HEK293 (cell line): ENCODE measurements at regions not wholly inside any gene's neighbourhood (a gene's known extent, or its start where the extent isn't known, plus 50 kb on each side); places are given as distances from the start of the nearest gene placed in this dataset.

Experiments
- CTCF ChIA-PET: fragments of 350-600 bp; formaldehyde crosslinking; extraction: SDS; loops from one replicate; lab custom pipeline; 2021; ENCODE audit warnings: antibody characterized with exemption; lab: Yijun Ruan, JAX
- POLR2A ChIA-PET: fragments of 300-600 bp; formaldehyde crosslinking; extraction: SDS; loops from one replicate; lab custom pipeline; 2020; ENCODE audit warnings: antibody characterized with exemption, inconsistent platforms; lab: Yijun Ruan, JAX
- H3K27ac ChIP-seq: fragments of 200-500 bp; sonication (Bioruptor generic); 2 replicates; pipeline ENCODE4 v1.5.1; 2014; ENCODE audit warnings: low read depth, low read length, control low read depth, inconsistent platforms; ENCODE audit errors: extremely low read depth
- H3K36me3 ChIP-seq, 2 experiments: fragments of 200-500 bp in 1 of 2; sonication (Bioruptor generic) in 1 of 2; 1 replicate in 1 of 2; 2 replicates in 1 of 2; pipeline ENCODE4 v1.5.1; 2014 to 2017; ENCODE audit warnings: inconsistent platforms in 2 of 2, low read length in 2 of 2; ENCODE audit not compliant: control insufficient read depth in 2 of 2, insufficient read depth in 1 of 2
- H3K4me1 ChIP-seq: fragments of 200-500 bp; sonication (Bioruptor generic); 2 replicates; pipeline ENCODE4 v1.5.1; 2014; ENCODE audit warnings: mild to moderate bottlenecking, low read length, inconsistent platforms; ENCODE audit not compliant: control insufficient read depth, insufficient read depth
- H3K4me3 ChIP-seq: 2 replicates; pipeline ENCODE4 v1.5.1; 2011; ENCODE audit warnings: low read depth, mild to moderate bottlenecking, control low read depth, low read length, moderate library complexity
- H3K9me3 ChIP-seq: fragments of 200-500 bp; sonication (Bioruptor generic); 2 replicates; pipeline ENCODE4 v1.5.1; 2014; ENCODE audit warnings: low read depth, low read length, inconsistent platforms; ENCODE audit not compliant: control insufficient read depth, insufficient read depth
- BCL11B ChIP-seq: fragments of 450-650 bp; formaldehyde crosslinking; IDR thresholded peaks from 2 replicates; pipeline ENCODE4 v1.5.1; 2016; ENCODE audit warnings: low read depth, missing biosample characterization, missing genetic modification characterization
- HOXC10 ChIP-seq: sonication (generic); formaldehyde crosslinking; IDR thresholded peaks from 2 replicates; pipeline ENCODE4 v1.8.1; 2023; ENCODE audit warnings: mild to moderate bottlenecking, missing genetic modification reagents
- KLF1 ChIP-seq: fragments of 450-650 bp; formaldehyde crosslinking; IDR thresholded peaks from 2 replicates; pipeline ENCODE4 v1.5.1; 2016; ENCODE audit warnings: missing biosample characterization, missing genetic modification characterization
- KLF10 ChIP-seq: fragments of 450-650 bp; IDR thresholded peaks from 2 replicates; pipeline ENCODE4 v1.5.1; 2018; ENCODE audit warnings: missing biosample characterization, mild to moderate bottlenecking, missing genetic modification characterization
- MEIS1 ChIP-seq: sonication (generic); formaldehyde crosslinking; IDR thresholded peaks from 2 replicates; pipeline ENCODE4 v1.8.1; 2022; ENCODE audit warnings: missing genetic modification reagents, mild to moderate bottlenecking, borderline replicate concordance
- PRDM1 ChIP-seq: fragments of 450-650 bp; formaldehyde crosslinking; IDR thresholded peaks from 2 replicates; pipeline ENCODE4; 2016; ENCODE audit warnings: missing biosample characterization, missing genetic modification characterization
- SCRT1 ChIP-seq: fragments of 450-650 bp; formaldehyde crosslinking; IDR thresholded peaks from 2 replicates; pipeline ENCODE4 v1.5.1; 2016; ENCODE audit warnings: missing biosample characterization, missing genetic modification characterization, borderline replicate concordance
- SP7 ChIP-seq: fragments of 450-650 bp; formaldehyde crosslinking; IDR thresholded peaks from 2 replicates; pipeline ENCODE4 v1.5.1; 2016; ENCODE audit warnings: missing biosample characterization, missing genetic modification characterization
- TRIM28 ChIP-seq: IDR thresholded peaks from 2 replicates; pipeline ENCODE4 v1.6.1; 2011; ENCODE audit warnings: low read length, control low read depth, borderline replicate concordance
- ZBTB1 ChIP-seq: fragments of 450-650 bp; formaldehyde crosslinking; IDR thresholded peaks from 2 replicates; pipeline ENCODE4 v1.5.1; 2016; ENCODE audit warnings: missing biosample characterization, missing genetic modification characterization
- ZBTB17 ChIP-seq: fragments of 450-650 bp; formaldehyde crosslinking; IDR thresholded peaks from 2 replicates; pipeline ENCODE4 v1.5.1; 2016; ENCODE audit warnings: missing biosample characterization, missing genetic modification characterization
- ZBTB8A ChIP-seq: fragments of 450-650 bp; formaldehyde crosslinking; IDR thresholded peaks from 2 replicates; pipeline ENCODE4 v1.5.1; 2016; ENCODE audit warnings: missing biosample characterization, missing genetic modification characterization
- ZFP69B ChIP-seq: fragments of 450-650 bp; formaldehyde crosslinking; IDR thresholded peaks from 2 replicates; pipeline ENCODE4 v1.5.1; 2016; ENCODE audit warnings: missing biosample characterization, missing genetic modification characterization
- ZNF155 ChIP-seq: fragments of 450-650 bp; formaldehyde crosslinking; IDR thresholded peaks from 2 replicates; pipeline ENCODE4 v1.5.1; 2016; ENCODE audit warnings: missing biosample characterization, missing genetic modification characterization
- ZNF214 ChIP-seq: fragments of 450-650 bp; formaldehyde crosslinking; IDR thresholded peaks from 2 replicates; pipeline ENCODE4 v1.5.1; 2017; ENCODE audit warnings: missing biosample characterization, mild to moderate bottlenecking, missing genetic modification characterization, borderline replicate concordance
- ZNF221 ChIP-seq: fragments of 450-650 bp; formaldehyde crosslinking; IDR thresholded peaks from 2 replicates; pipeline ENCODE4 v1.5.1; 2017; ENCODE audit warnings: missing biosample characterization, missing genetic modification characterization, borderline replicate concordance
- ZNF292 ChIP-seq: fragments of 450-650 bp; formaldehyde crosslinking; IDR thresholded peaks from 2 replicates; pipeline ENCODE4 v1.5.1; 2016; ENCODE audit warnings: low read depth, missing biosample characterization, missing genetic modification characterization, borderline replicate concordance
- ZNF324 ChIP-seq: fragments of 450-650 bp; formaldehyde crosslinking; IDR thresholded peaks from 2 replicates; pipeline ENCODE4 v1.5.1; 2016; ENCODE audit warnings: missing biosample characterization, missing genetic modification characterization
- ZNF394 ChIP-seq: fragments of 450-650 bp; formaldehyde crosslinking; IDR thresholded peaks from 2 replicates; pipeline ENCODE4 v1.5.1; 2016; ENCODE audit warnings: missing biosample characterization, missing genetic modification characterization, mild to moderate bottlenecking, moderate library complexity, borderline replicate concordance
- ZNF433 ChIP-seq: fragments of 450-650 bp; formaldehyde crosslinking; IDR thresholded peaks from 2 replicates; pipeline ENCODE4 v1.5.1; 2016; ENCODE audit warnings: missing biosample characterization, missing genetic modification characterization, low read depth
- ZNF48 ChIP-seq: fragments of 450-650 bp; formaldehyde crosslinking; IDR thresholded peaks from 2 replicates; pipeline ENCODE4 v1.5.1; 2016; ENCODE audit warnings: missing biosample characterization, missing genetic modification characterization
- ZNF571 ChIP-seq: fragments of 450-650 bp; formaldehyde crosslinking; IDR thresholded peaks from 2 replicates; pipeline ENCODE4 v1.5.0; 2017; ENCODE audit warnings: missing biosample characterization, missing genetic modification characterization
- ZNF585B ChIP-seq: fragments of 450-650 bp; formaldehyde crosslinking; IDR thresholded peaks from 2 replicates; pipeline ENCODE4 v1.5.1; 2016; ENCODE audit warnings: missing biosample characterization, missing genetic modification characterization
- ZNF626 ChIP-seq: fragments of 450-650 bp; sonication (Bioruptor Pico); formaldehyde crosslinking; IDR thresholded peaks from 2 replicates; pipeline ENCODE4 v1.5.1; 2018; ENCODE audit warnings: missing biosample characterization, missing genetic modification characterization, inconsistent platforms
- ZNF670 ChIP-seq: fragments of 450-650 bp; formaldehyde crosslinking; IDR thresholded peaks from 2 replicates; pipeline ENCODE4 v1.5.1; 2016; ENCODE audit warnings: missing biosample characterization, missing genetic modification characterization, low read depth
- ZSCAN23 ChIP-seq: fragments of 450-650 bp; formaldehyde crosslinking; IDR thresholded peaks from 2 replicates; pipeline ENCODE4 v1.5.1; 2016; ENCODE audit warnings: missing biosample characterization, missing genetic modification characterization
- TF ChIP-seq, protein P1 (sequence below): fragments of 450-650 bp; formaldehyde crosslinking; IDR thresholded peaks from 2 replicates; pipeline ENCODE4 v1.5.1; 2016; ENCODE audit warnings: missing biosample characterization, missing genetic modification characterization
- TF ChIP-seq, protein P2 (sequence below): fragments of 450-650 bp; formaldehyde crosslinking; IDR thresholded peaks from 2 replicates; pipeline ENCODE4 v1.5.1; 2016; ENCODE audit warnings: missing biosample characterization, missing genetic modification characterization

DNA sequence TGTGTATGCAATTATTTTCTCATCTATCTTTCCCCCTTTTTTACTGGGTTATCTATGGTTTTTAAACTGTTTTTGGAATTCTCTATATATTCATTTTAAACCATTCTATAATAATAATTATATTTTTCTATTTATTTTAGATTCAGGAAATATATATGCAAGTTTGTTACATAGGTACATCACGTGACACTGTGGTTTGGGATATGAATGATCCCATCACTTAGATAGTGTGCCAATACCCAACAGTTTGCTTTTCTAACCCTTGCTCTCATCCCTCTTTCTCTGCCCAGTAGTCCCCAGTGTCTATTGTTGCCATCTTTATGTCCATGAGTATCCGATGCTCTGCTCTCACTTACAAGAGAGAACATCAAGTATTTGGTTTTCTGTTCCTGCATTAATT is 65.8 kb upstream of the SPHKAP start (continued):
- TF ChIP-seq ZNF394 (tag by site-specific recombination) = no peak
- TF ChIP-seq ZNF155 = no peak
- TF ChIP-seq ZNF585B (tag by site-specific recombination) = no peak
- TF ChIP-seq, protein P1, sequence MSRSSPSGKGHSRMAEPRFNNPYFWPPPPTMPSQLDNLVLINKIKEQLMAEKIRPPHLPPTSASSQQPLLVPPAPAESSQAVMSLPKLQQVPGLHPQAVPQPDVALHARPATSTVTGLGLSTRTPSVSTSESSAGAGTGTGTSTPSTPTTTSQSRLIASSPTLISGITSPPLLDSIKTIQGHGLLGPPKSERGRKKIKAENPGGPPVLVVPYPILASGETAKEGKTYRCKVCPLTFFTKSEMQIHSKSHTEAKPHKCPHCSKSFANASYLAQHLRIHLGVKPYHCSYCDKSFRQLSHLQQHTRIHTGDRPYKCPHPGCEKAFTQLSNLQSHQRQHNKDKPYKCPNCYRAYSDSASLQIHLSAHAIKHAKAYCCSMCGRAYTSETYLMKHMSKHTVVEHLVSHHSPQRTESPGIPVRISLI = no peak

DNA sequence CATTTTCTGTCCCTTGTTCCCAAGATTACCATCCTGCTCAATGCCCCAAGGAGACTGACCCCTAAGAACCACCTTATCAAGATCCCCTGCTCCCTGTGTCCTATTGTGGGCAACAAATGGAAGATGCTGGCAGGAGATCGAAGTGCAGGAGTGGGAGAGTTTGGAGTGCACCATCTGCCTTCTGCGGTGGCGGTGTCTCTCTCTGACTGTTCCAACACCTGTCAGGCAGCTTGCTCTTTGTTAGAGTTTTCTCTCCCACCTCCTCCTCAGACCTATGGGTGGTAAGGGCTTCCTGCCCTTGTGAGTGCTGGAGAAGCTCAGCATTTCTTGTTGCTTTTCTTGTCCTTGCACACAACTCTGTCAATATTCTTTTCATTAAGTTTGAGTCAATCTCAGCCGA is 64.1 kb upstream of the SPHKAP start:
- H3K27ac ChIP-seq = no peak overlapping the region
- POLR2A ChIA-PET = no interaction called here
- no peaks in the 10 kb centered on the region for H3K9me3 ChIP-seq
- CTCF ChIA-PET = interaction anchor here (1.1 kb wide), 1 partner anchor 206 kb away, joined by 5 read pairs; no protein-coding TSS in a partner anchor
- H3K4me3 ChIP-seq = no peak overlapping the region
- no peak for TF ChIP-seq ZNF626
- TF ChIP-seq BCL11B = no peak
- no peak for TF ChIP-seq SCRT1
- no peak for TF ChIP-seq ZNF221
- TF ChIP-seq, protein P2, sequence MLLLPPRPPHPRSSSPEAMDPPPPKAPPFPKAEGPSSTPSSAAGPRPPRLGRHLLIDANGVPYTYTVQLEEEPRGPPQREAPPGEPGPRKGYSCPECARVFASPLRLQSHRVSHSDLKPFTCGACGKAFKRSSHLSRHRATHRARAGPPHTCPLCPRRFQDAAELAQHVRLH = no peak
- TF ChIP-seq ZBTB17 (tag by site-specific recombination) = no peak
- TF ChIP-seq ZNF433 = no peak
- TF ChIP-seq ZNF214 (tag by site-specific recombination) = no peak
- TF ChIP-seq KLF10 (tag by site-specific recombination) = no peak
- no peak for TF ChIP-seq ZFP69B
- no peak for TF ChIP-seq SP7 (tag by site-specific recombination)
- TF ChIP-seq PRDM1 (tag by site-specific recombination) = no peak
- TF ChIP-seq ZBTB1 (tag by site-specific recombination) = no peak
- H3K4me1 ChIP-seq = no peaks in the 10 kb centered on the region
- H3K36me3 ChIP-seq = no peaks in the 10 kb centered on the region

DNA sequence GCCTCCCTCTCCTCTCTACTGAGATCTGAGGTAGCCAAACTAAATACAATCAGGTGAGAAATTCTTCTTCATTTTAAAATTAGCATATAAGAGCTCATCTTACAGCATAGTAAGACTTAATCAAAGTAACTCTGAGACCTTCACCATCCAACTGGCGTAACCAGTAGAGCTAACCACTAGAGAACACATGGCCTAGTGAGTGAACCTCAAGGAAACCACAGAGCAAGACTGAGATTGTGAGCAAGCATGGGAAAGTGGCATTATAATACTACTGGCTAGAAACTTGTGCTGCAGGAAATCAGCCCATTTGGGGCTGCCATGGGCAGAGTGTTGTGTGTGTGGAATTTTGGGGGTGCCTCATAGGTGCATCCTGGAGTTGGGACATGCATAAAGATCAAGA is 61.1 kb upstream of the SPHKAP start:
- Histone ChIP-seq H3K4me1 (no peaks in the 10 kb centered on the region), H3K36me3 (no peaks in the 10 kb centered on the region), H3K27ac (no peak overlapping the region), H3K4me3 (no peak overlapping the region)
- POLR2A ChIA-PET = no interaction called here
- CTCF ChIA-PET = no interaction called here
- TF ChIP-seq ZSCAN23 (no peak), TRIM28 (no peak), HOXC10 (CRISPR knock-in tag) (no peak), ZNF670 (tag by site-specific recombination) (no peak), MEIS1 (CRISPR knock-in tag) (no peak)
- TF ChIP-seq, all 188 proteins: peak for 0
- H3K9me3 ChIP-seq = no peaks in the 10 kb centered on the region

DNA sequence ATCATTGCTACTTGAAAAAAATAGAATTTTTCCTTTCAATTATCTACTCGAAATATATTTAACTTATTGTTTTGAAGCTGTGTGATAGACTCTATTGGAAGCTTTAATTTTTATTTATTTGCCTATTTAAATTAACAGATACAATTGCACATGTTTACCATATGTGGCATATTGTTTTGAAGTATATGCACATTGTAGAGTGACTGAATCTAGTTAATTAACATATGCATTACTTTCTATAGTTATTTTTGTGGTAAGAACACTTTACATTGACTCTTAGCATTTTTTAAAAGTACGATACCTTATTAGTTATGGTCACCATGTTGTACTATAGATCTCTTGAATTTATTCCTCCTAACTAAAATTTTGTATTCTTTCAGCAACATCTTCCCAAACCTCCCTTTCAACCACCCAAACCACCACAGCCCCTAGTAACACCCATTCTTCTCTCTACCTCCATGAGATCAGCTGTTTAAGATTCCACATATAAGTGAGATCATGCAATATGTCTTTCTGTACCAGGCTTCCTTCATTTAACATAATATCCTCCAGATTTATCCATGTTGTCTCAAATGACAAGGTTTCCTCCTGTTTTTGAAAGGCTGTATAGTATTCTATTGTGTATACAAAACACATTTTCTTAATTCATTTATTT is 58.5 kb upstream of the SPHKAP start:
- POLR2A ChIA-PET = no interaction called here
- CTCF ChIA-PET = interaction anchor here (0.6 kb wide), 1 partner anchor 62 kb away, joined by 3 read pairs; no protein-coding TSS in a partner anchor
- TF ChIP-seq ZNF571 (tag by site-specific recombination) = no peak
- no peak for TF ChIP-seq KLF1
- TF ChIP-seq ZNF48 (tag by site-specific recombination) = no peak
- TF ChIP-seq ZBTB8A (tag by site-specific recombination) = no peak
- TF ChIP-seq ZNF324 = no peak
- no peak for TF ChIP-seq ZNF292 (tag by site-specific recombination)
- no peak for TF ChIP-seq ZSCAN23

More for the DNA sequence above, 58.5 kb upstream of the SPHKAP start:
- Histone ChIP-seq H3K27ac (no peak overlapping the region), H3K4me3 (no peak overlapping the region), H3K4me1 (no peaks in the 10 kb centered on the region), H3K9me3 (no peaks in the 10 kb centered on the region), H3K36me3 (no peaks in the 10 kb centered on the region)
